HEK293T (cell line): ENCODE measurements at regions not wholly inside any gene's neighbourhood (a gene's known extent, or its start where the extent isn't known, plus 50 kb on each side); places are given as distances from the start of the nearest gene placed in this dataset.
A peak's percentile ranks its signal among the peaks of the same experiment; 100 is the strongest.

Experiments
- CTCF ChIA-PET: fragments of 350-600 bp; formaldehyde crosslinking; extraction: SDS; loops from one replicate; lab custom pipeline; 2021; ENCODE audit warnings: antibody characterized with exemption, inconsistent platforms; lab: Yijun Ruan, JAX
- POLR2A ChIA-PET: fragments of 350-600 bp; formaldehyde crosslinking; extraction: SDS; loops from one replicate; lab custom pipeline; 2020; ENCODE audit warnings: antibody characterized with exemption, inconsistent platforms; lab: Yijun Ruan, JAX
- DNase-seq: peaks from one replicate; pipeline ENCODE4 v3.0.0; 2012; ENCODE audit warnings: mixed read lengths; ENCODE audit errors: extremely low spot score
- ARNT ChIP-seq: fragments of 450-650 bp; IDR thresholded peaks from 2 replicates; pipeline ENCODE4 v1.6.1; 2017; ENCODE audit warnings: mild to moderate bottlenecking
- BHLHE40 ChIP-seq: fragments of 450-650 bp; IDR thresholded peaks from 2 replicates; pipeline ENCODE4 v1.6.1; 2016; ENCODE audit warnings: mild to moderate bottlenecking, moderate library complexity, borderline replicate concordance
- CTBP1 ChIP-seq: fragments of 450-650 bp; IDR thresholded peaks from 2 replicates; pipeline ENCODE4 v1.6.1; 2016; ENCODE audit warnings: borderline replicate concordance
- ELF4 ChIP-seq: fragments of 450-650 bp; IDR thresholded peaks from 2 replicates; pipeline ENCODE4 v1.6.1; 2017; ENCODE audit warnings: antibody characterized with exemption
- FOXA1 ChIP-seq: fragments of 450-650 bp; IDR thresholded peaks from 2 replicates; pipeline ENCODE4 v1.6.1; 2016; ENCODE audit warnings: mild to moderate bottlenecking
- FOXK2 ChIP-seq: fragments of 450-650 bp; IDR thresholded peaks from 2 replicates; pipeline ENCODE4 v1.6.1; 2016; ENCODE audit warnings: mild to moderate bottlenecking
- FOXM1 ChIP-seq: fragments of 450-650 bp; IDR thresholded peaks from 2 replicates; pipeline ENCODE4 v1.6.1; 2017; ENCODE audit warnings: mild to moderate bottlenecking, borderline replicate concordance
- HDGF ChIP-seq: fragments of 450-650 bp; IDR thresholded peaks from 2 replicates; pipeline ENCODE4 v1.6.1; 2017; ENCODE audit warnings: antibody characterized with exemption, borderline replicate concordance
- L3MBTL2 ChIP-seq: fragments of 450-650 bp; conservative IDR thresholded peaks from 2 replicates; pipeline ENCODE4 v1.6.1; 2016; ENCODE audit warnings: mild to moderate bottlenecking
- LEF1 ChIP-seq: fragments of 450-650 bp; IDR thresholded peaks from 2 replicates; pipeline ENCODE4 v1.6.1; 2017; ENCODE audit warnings: mild to moderate bottlenecking, borderline replicate concordance
- NFRKB ChIP-seq: fragments of 450-650 bp; IDR thresholded peaks from 2 replicates; pipeline ENCODE4 v1.6.1; 2016; ENCODE audit warnings: mild to moderate bottlenecking, moderate library complexity
- SP1 ChIP-seq: fragments of 450-650 bp; IDR thresholded peaks from 2 replicates; pipeline ENCODE4 v1.6.1; 2017
- SUZ12 ChIP-seq: fragments of 450-650 bp; IDR thresholded peaks from 2 replicates; pipeline ENCODE4 v1.6.1; 2016; ENCODE audit warnings: mild to moderate bottlenecking
- TARDBP ChIP-seq: fragments of 450-650 bp; IDR thresholded peaks from 2 replicates; pipeline ENCODE4 v1.6.1; 2016
- ZNF384 ChIP-seq: fragments of 450-650 bp; IDR thresholded peaks from 2 replicates; pipeline ENCODE4 v1.6.1; 2016
- TF ChIP-seq, protein P1 (sequence below): fragments of 450-650 bp; IDR thresholded peaks from 2 replicates; pipeline ENCODE4 v1.6.1; 2016

DNA sequence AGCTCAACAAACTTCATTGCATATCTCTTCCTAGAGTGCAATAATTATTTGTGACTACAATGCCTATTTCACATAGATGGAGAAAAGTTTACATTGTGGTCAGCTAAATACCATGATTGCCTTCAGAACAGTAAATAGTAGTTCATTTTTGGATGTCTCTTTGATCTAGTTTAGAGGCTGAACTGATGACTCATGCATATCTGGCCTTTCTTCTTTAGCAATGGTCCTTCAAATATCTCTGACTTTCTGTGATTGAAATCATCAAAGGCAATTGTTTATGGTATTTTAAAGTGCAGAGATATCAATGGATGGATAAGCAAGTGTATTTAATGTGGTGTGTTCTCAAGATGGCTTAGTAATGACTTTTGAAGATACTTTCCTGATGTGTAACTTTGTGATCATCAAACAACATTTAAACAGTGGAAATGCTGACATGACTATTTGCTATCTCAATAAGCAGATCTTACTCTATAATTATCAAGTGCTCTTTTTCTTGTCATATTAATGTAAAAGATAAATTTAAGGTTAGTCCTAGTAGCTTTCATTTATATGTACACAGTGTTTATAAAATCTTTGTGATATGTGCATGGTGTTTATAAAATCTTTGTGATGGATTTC lies 523.7 kb upstream of the SLC35B3 start:
- TF ChIP-seq SUZ12 (no peak), L3MBTL2 (no peak), FOXK2 (no peak), FOXM1 (no peak), LEF1 (no peak), ARNT (no peak), TARDBP (no peak)
- TF ChIP-seq, protein P1, sequence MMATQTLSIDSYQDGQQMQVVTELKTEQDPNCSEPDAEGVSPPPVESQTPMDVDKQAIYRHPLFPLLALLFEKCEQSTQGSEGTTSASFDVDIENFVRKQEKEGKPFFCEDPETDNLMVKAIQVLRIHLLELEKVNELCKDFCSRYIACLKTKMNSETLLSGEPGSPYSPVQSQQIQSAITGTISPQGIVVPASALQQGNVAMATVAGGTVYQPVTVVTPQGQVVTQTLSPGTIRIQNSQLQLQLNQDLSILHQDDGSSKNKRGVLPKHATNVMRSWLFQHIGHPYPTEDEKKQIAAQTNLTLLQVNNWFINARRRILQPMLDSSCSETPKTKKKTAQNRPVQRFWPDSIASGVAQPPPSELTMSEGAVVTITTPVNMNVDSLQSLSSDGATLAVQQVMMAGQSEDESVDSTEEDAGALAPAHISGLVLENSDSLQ: no peak
- CTCF ChIA-PET: no interaction called here
- POLR2A ChIA-PET: no interaction called here
- DNase-seq: no peak

DNA sequence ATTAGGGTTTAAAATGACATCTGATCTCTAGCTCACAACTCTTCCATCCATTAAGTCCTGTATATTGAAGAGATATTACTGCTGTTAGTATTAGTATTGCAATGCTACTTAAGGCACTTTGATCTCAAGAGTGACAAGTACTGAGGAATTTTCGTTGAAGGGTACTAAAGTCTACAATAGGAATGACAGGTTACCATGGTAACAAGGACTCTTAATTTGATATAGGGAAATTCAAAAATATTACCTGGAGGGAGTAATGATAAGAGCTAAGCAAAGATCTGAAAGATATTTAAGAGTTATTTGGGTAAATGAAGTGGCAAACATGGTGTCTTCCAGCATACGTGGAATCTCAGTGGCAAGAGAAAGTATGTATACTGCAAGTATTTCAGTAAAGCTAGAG lies 518.0 kb upstream of the SLC35B3 start:
- ChIA-PET POLR2A (no interaction called here), CTCF (no interaction called here)
- DNase-seq: no peak
- TF ChIP-seq FOXK2: no peak
- no peak for TF ChIP-seq SP1
- no peak for TF ChIP-seq LEF1
- TF ChIP-seq TARDBP: no peak
- no peak for TF ChIP-seq ZNF384
- TF ChIP-seq BHLHE40: no peak
- no peak for TF ChIP-seq NFRKB
- TF ChIP-seq FOXM1: no peak
- no peak for TF ChIP-seq HDGF
- TF ChIP-seq FOXA1: no peak
- no peak for TF ChIP-seq ELF4
- no peak for TF ChIP-seq CTBP1
- TF ChIP-seq, protein P1: no peak
- TF ChIP-seq L3MBTL2: no peak
- TF ChIP-seq ARNT: no peak
- TF ChIP-seq SUZ12: no peak

DNA sequence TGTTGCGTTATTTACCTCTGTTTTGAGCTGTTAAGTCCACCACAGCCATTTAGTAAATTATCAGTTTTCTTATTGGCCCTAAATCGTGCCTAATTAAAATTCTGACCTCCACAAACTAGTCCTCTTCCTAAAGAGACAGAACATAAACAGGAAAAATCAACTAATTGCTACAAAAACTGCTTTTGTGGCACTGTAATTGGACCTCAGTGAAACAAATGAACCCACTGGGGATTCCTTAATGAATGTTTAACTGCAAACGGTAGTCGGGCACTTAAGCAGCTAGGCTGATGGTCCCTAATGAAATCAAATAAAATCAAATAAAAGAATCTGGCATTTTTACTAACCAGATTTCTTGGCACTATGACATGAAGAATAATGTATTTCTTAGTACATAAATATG lies 513.4 kb upstream of the SLC35B3 start:
- DNase-seq: no peak
- ChIA-PET POLR2A (no interaction called here), CTCF (no interaction called here)
- TF ChIP-seq FOXA1 (no peak), CTBP1 (no peak), ELF4 (no peak), ZNF384 (no peak), SUZ12 (no peak)

DNA sequence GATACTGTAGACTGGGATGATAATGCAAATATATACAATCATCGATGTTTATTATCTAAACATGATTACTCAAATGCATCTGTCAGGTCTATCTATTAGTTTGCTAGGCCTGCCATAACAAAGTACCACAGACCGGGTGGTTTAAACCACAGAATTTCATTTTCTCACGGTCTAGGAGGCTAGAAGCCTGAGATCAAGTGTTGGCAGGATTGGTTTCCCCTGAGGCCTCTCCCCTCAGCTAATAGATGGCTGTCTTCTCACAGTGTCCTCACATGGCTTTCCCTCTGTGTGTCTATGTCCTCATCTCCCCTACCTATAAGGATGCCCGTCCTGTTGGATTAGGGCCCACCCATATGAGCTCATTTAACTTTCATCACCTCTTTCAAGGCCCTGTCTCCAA lies 512.6 kb upstream of the SLC35B3 start:
- CTCF ChIA-PET: no interaction called here
- TF ChIP-seq FOXK2 (no peak), ARNT (no peak), FOXM1 (no peak), SP1 (no peak), CTBP1 (no peak), TARDBP (no peak), ZNF384 (no peak), L3MBTL2 (no peak), BHLHE40 (no peak), ELF4 (no peak), SUZ12 (no peak), FOXA1 (no peak), NFRKB (no peak), LEF1 (no peak), HDGF (no peak)
- TF ChIP-seq, protein P1: no peak
- no peak for DNase-seq
- POLR2A ChIA-PET: no interaction called here

DNA sequence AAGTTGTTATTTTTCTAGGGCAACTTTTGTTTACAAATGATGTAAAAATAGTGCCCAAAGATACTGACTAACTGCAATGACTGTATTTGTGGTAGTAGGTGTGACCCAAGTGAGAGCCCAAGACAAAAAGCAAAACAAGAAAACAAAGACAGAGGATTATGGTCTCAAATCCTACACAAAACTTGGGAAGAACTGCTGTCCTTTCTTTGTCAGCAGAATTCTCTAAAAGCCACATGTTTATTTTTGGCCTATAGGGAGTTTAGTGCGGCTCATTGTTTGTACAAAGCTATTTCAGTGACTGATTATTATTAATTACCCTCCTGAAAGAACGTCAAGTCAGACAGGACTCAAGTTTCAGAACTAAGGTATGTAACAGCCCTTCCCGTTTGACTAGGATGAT lies 509.2 kb upstream of the SLC35B3 start:
- TF ChIP-seq, protein P1: peak; percentile 32; the same call in 1 of the 2 replicates
- no peak for TF ChIP-seq L3MBTL2
- TF ChIP-seq CTBP1: no peak
- TF ChIP-seq SUZ12: no peak
- TF ChIP-seq FOXA1: no peak
- no peak for TF ChIP-seq ZNF384
- TF ChIP-seq FOXM1: no peak
- TF ChIP-seq SP1: no peak
- TF ChIP-seq TARDBP: no peak
- DNase-seq: no peak
- CTCF ChIA-PET: interaction anchor here (0.7 kb wide), 1 partner anchor 478 kb away, joined by 3 read pairs; no protein-coding TSS in a partner anchor
- POLR2A ChIA-PET: no interaction called here

DNA sequence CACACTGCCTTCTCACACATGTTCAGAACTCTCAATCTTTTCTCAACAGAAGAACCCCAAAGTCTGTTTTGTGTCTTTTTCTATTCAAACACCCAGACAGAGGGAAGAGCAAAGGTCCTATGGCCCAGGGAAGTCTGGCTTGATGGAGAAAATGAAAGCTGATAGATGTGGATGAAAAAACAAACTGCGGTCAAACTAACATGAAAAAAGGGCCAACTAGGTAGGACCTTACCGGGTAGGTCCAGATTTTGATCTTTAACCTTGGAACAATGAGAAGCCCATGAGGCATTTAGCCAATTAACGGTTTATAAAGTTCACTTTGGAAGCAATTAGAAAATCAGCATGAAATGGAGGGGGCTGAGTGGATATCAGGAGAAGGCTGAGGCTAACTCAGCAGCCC lies 507.7 kb upstream of the SLC35B3 start:
- CTCF ChIA-PET: no interaction called here

More for the DNA sequence above, 507.7 kb upstream of the SLC35B3 start:
- no peak for TF ChIP-seq FOXK2
- TF ChIP-seq, protein P1: no peak
- TF ChIP-seq CTBP1: no peak
- no peak for DNase-seq
- POLR2A ChIA-PET: no interaction called here
